DMS114 treated with DMSO at 0.1 percent for 48 hours (cell line): ENCODE measurements at regions not wholly inside any gene's neighbourhood (a gene's known extent, or its start where the extent isn't known, plus 50 kb on each side); places are given as distances from the start of the nearest gene placed in this dataset.
A peak's percentile ranks its signal among the peaks of the same experiment; 100 is the strongest.

ENCODE experiments used
- DNase-seq: peaks from one replicate; lab custom pipeline; 2025; ENCODE audit not compliant: unreplicated experiment; lab: John Stamatoyannopoulos, UW

DNA sequence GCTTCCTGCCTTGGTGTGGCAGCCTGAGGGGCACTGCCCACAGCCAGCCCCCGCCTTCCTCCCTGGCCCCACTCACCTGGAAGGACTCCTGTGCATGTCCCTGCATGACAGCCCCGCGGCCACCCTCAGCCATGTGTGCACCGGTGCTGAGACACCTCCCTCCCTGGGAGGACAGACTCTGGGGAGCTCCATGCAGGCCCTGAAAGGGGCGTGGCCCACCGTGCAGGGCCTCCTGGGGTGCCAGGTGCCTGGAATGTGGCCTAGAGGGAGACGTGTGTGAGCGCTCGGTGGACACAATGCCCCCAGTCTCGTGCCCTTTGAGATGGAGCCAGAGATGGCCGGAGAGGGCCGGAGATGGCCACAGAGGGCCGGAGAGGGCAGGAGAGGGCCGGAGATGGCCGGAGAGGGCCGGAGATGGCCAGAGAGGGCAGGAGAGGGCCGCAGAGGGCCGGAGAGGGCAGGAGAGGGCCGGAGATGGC, 59.1 kb upstream of the PPP2R2D start:
- DNase-seq = no peak

DNA sequence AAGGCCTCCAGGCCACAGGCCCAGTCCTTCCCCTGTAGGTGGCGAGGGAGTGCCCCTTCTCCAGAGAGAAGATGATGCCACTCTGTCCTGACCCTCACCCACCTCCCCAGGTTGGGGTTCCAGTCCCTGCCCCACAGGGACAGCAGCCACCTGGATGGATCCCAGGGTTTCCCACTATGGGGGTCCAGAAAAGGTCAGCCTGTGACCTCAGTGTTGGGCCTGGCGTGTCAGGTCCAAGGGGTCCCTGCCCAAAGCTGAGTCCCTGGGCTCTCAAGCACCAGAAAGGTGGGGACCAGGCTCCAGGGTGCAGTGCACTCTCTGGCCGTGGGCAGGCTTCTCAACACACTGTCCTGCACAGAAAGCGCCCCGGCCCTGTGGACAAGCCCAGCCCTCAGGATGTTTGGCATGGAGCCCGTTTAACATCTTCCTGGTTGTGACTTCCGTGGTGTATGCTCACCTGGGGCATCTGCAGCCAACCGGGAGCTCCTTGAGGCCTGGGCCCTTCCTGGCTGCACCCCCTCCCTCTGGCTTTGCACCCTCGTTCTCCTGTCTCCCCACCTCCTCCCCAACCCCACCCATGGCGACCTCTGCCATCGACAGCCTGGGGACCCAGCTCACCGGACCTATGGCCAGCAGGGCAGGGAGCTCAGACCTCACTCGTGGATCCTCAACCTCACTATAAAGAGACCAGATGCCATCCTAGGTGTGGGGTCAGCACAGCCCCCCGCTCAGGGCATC, 58.3 kb upstream of the PPP2R2D start:
- DNase-seq = no peak

DNA sequence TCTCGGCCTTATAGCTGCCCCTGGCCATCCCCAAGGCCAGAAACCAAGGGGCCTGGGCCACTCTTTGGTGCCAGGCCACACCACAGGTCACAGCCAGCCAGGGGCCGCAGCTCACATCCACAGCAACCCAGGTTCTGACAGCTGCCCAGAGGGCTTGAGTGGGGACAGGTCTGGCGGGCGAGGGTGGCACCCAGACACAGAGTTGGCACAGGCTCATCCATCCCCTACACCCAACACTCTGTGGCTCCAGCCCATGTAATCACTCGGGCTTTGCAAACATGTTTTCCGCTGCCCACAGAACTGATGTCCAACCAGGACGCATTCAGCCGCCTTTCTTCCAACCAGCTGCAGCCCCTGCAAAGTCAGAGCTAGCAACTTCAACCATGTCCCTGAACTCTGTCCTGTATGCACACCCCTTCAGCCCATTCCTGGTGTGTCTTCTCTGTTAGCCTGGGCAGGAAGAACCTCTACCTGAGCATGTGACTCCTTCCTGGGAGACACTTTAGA, 57.7 kb upstream of the PPP2R2D start:
- DNase-seq = no peak

DNA sequence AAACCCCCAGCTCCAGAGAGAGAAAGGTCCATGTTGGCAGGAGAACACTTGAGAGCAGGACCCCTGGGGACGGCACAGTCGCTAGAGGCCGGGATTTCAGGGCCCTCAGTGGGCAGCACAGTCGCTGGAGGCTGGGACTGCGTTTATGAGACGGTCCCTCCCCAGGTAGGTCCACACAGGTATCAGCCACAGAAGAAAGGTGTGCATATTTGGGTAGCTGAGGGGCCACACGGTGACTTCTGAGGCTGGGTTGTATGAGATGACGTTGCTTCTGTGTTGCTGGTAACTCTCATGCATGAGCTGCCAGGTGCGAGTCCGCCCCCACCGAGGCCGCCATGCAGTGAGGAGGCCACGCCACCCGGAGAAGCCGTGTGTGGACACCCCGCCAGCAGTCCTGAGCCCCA, 56.9 kb upstream of the PPP2R2D start:
- no peak for DNase-seq

- no peak for DNase-seq
These were observed 56.2 kb upstream of the PPP2R2D start for GRCh38 chr10:131844529-131845084.

DNA sequence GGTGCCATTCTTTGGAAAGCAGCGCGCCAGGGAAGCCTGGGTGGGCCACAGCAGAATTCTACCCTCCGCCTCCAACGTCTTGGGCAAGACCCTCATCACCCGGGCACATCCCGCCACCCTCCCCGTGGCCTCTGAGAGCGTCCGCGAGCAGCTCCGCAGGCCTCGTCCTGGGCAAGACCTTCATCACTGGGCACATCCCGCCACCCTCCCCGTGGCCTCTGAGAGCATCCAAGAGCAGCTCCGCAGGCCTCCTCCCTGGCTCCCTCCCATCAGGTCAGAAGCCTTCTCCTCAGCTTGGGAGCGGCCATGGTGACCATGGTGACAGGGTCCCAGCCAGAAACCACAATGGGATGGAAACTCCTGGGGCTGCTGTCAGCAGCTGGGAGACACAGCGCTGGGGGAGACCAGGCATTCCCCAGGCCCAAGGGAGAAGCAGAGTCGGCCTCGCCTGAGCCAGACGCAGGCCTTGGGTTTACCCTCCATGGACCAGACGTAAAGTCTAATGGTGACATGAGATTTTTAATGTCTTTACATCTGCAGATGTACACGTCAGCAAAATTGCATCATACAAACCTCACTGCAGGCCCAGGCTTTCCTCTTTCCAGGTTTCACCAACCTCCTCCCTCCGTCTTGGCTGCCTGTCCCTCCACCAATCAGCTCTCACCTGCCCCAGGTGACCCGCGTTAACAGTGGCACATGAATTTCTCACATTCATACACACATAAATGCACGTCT, 55.1 kb upstream of the PPP2R2D start:
- no peak for DNase-seq

DNA sequence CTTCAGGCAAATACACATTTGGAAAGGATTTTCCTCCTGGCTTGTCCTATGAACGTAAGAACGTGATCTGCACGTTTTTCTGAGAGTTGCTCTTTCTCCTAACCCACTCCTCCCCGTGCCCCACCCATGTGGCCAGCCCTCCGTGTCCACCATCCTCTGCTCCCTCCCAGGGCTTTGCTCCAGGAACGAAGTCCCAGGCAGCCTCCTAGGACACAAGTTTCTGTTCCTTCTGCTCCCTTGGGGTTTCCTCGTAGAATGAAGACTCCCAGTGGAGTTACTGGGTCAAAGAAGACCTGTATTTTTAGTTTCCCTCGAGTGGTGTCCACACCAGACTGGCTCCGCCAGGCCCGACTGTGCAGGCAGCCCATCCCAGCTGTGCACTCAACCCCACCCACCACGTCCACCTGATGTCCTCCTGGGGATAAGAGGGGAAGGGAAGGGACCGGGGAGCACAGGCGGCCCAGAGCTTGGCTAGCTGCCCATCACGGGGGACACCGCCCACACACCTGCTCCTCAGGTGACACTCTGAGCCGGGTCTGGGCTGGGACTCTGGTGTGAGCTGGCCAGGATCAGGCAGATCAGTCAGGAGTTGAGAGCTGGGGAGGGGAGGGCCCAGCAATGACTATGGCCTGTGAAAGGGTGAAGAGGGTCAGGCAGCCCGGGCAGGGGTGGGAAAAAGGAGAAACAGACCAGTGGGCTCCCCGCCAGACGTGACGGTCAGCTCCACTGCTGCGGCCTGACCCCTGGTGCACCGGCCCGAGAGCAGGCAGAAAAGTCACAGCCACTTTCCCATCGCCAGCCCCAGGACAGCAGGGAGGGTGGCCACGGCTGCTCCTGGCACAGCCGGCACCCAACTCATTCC, 54.3 kb upstream of the PPP2R2D start:
- no peak for DNase-seq

GRCh38 chr10:131847241-131847783, 53.5 kb upstream of the PPP2R2D start:
- DNase-seq = no peak

GRCh38 chr10:131848296-131848695, 52.5 kb upstream of the PPP2R2D start:
- no peak for DNase-seq

GRCh38 chr10:131848741-131849590, 51.8 kb upstream of the PPP2R2D start:
- DNase-seq = no peak

GRCh38 chr10:131849591-131850382, 51.0 kb upstream of the PPP2R2D start:
- DNase-seq = no peak

- peak; percentile 35 for DNase-seq
These were observed 50.4 kb upstream of the PPP2R2D start for GRCh38 chr10:131850383-131850870.
